Vagina (tissue), 2 donors: ENCODE measurements at regions not wholly inside any gene's neighbourhood (a gene's known extent, or its start where the extent isn't known, plus 50 kb on each side); places are given as distances from the start of the nearest gene placed in this dataset.

ENCODE experiments used
- DNase-seq, 2 donors: peaks; one replicate each; pipeline ENCODE4 v3.0.0-alpha.2; 2017; ENCODE audit errors: extremely low spot score in 2 of 2
- H3K27ac ChIP-seq: fragments of 200-600 bp; sonication (generic); one replicate; pipeline ENCODE4 v1.5.1; 2019
- H3K27me3 ChIP-seq: fragments of 200-600 bp; sonication (generic); one replicate; pipeline ENCODE4 v1.5.1; 2019
- H3K36me3 ChIP-seq, 2 donors: fragments of 200-600 bp; sonication (generic); one replicate each; pipeline ENCODE4 v1.5.1; 2017 to 2019
- H3K4me1 ChIP-seq: fragments of 200-600 bp; sonication (generic); one replicate; pipeline ENCODE4 v1.5.1; 2019
- H3K4me3 ChIP-seq, 2 donors: fragments of 200-600 bp; sonication (generic); 1 replicate in 1 of 2; 2 replicates in 1 of 2; pipeline ENCODE4 v1.5.1; 2016 to 2019
- H3K9me3 ChIP-seq: fragments of 200-600 bp; sonication (generic); one replicate; pipeline ENCODE4 v1.5.1; 2019
- POLR2A ChIP-seq, 2 donors: fragments of 450-650 bp; IDR thresholded peaks; one replicate each; pipeline ENCODE4 v1.6.1; 2017; ENCODE audit warnings: antibody characterized with exemption in 2 of 2, mild to moderate bottlenecking in 2 of 2, moderate library complexity in 2 of 2
- POLR2AphosphoS5 ChIP-seq, 2 donors: sonication (generic); formaldehyde crosslinking; IDR thresholded peaks; one replicate each; pipeline ENCODE4 v1.9.0; 2017; ENCODE audit warnings: antibody characterized with exemption in 2 of 2, mild to moderate bottlenecking in 2 of 2, low read depth in 1 of 2; ENCODE audit not compliant: insufficient read depth in 1 of 2
- intact Hi-C: fragments of 100-400 bp; cut with DNase I; formaldehyde crosslinking; loops from one replicate; pipeline ENCODE4 v1.15.1; 2023
- TF ChIP-seq, protein P1 (sequence below), 3 experiments: fragments of 450-650 bp in 2 of 3; fragments of 200-600 bp in 1 of 3; sonication (generic) in 1 of 3; IDR thresholded peaks; one replicate each; pipeline ENCODE4 v1.5.1; 2017 to 2019; ENCODE audit warnings: antibody characterized with exemption in 3 of 3, mild to moderate bottlenecking in 2 of 3, moderate library complexity in 2 of 3

- Histone ChIP-seq H3K36me3 (no peaks in the 10 kb centered on the region), H3K4me1 (no peaks in the 10 kb centered on the region), H3K9me3 (no peaks in the 10 kb centered on the region), H3K4me3 (no peak overlapping the region), H3K27me3 (no peaks in the 10 kb centered on the region), H3K27ac (no peak overlapping the region)
- TF ChIP-seq POLR2A (IDR thresholded peaks at IDR 0.05) (no peak), POLR2AphosphoS5 (IDR thresholded peaks at IDR 0.05; ENCODE audit: insufficient read depth in 1 of 2, low read depth in 1 of 2) (no peak)
- TF ChIP-seq, protein P1, sequence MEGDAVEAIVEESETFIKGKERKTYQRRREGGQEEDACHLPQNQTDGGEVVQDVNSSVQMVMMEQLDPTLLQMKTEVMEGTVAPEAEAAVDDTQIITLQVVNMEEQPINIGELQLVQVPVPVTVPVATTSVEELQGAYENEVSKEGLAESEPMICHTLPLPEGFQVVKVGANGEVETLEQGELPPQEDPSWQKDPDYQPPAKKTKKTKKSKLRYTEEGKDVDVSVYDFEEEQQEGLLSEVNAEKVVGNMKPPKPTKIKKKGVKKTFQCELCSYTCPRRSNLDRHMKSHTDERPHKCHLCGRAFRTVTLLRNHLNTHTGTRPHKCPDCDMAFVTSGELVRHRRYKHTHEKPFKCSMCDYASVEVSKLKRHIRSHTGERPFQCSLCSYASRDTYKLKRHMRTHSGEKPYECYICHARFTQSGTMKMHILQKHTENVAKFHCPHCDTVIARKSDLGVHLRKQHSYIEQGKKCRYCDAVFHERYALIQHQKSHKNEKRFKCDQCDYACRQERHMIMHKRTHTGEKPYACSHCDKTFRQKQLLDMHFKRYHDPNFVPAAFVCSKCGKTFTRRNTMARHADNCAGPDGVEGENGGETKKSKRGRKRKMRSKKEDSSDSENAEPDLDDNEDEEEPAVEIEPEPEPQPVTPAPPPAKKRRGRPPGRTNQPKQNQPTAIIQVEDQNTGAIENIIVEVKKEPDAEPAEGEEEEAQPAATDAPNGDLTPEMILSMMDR (IDR thresholded peaks at IDR 0.05) = no peak
- intact Hi-C loops = no loop called here
- no peak for DNase-seq
These were observed 297.8 kb upstream of the FAM241A start for GRCh38 chr4:111847296-111848008.

DNA sequence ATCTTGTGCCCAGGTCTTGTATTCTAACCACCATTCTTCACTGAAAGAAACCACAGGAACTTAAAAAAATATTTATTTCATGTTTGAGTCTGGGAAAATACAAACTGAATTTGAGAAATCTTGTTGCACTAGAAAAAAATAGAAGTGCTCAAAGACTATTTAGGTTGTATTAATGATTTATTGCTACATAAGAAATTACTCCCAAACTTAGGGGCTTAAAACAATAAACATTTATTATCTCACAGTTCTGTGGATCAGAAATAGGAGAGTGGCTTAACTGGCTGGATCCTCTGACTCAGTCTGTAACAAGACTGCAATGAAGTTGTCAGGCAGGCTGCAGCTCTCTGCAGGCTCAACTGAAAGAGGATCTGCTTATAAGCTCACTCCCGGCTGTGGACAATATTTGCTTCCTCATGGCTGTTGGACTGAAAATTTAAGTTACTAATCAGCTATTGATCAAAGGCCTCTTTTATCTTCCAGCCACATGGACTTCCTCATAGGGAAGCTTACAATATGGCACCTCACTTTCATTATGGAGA, 295.4 kb upstream of the FAM241A start:
- TF ChIP-seq POLR2AphosphoS5 (IDR thresholded peaks at IDR 0.05; ENCODE audit: insufficient read depth in 1 of 2, low read depth in 1 of 2) (no peak), POLR2A (IDR thresholded peaks at IDR 0.05) (no peak)
- TF ChIP-seq, protein P1 (IDR thresholded peaks at IDR 0.05) = no peak
- H3K27ac ChIP-seq = no peak overlapping the region
- H3K4me3 ChIP-seq = no peak overlapping the region
- no peaks in the 10 kb centered on the region for H3K27me3 ChIP-seq
- H3K36me3 ChIP-seq = no peaks in the 10 kb centered on the region
- intact Hi-C loops = no loop called here
- DNase-seq = no peak
- H3K9me3 ChIP-seq = no peaks in the 10 kb centered on the region
- H3K4me1 ChIP-seq = no peaks in the 10 kb centered on the region

DNA sequence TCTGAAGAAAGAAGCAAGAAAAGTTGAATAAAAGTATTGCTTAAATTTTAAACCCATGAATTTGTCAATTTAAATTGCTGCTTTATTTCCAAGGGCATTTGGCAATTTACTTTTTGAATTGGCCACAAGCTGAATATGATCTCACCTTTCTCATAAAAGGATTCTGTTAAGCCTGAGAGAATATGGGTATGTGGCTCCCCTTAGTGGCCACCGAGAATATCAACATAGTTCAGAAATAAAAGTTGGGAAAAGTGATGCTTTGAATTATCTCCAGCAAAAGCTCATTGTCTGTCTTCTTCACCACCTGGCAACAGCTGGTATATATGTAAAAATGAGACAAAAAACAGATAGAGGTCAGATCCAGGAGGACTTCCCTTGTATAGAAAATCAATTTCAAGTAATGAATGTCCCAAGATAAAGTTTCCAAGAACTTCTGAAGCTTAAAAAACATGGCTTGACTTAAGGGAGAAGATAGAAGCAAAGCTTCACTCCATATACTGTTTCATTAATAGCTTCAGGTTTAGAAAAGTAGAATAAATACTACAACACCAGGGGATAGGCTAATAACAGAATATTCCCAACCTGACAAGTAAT, 290.7 kb upstream of the FAM241A start:
- Histone ChIP-seq H3K4me1 (no peaks in the 10 kb centered on the region), H3K36me3 (no peaks in the 10 kb centered on the region), H3K4me3 (no peak overlapping the region), H3K9me3 (no peaks in the 10 kb centered on the region), H3K27ac (no peak overlapping the region), H3K27me3 (no peaks in the 10 kb centered on the region)
- no peak for DNase-seq
- intact Hi-C loops = no loop called here
- TF ChIP-seq POLR2A (IDR thresholded peaks at IDR 0.05) (no peak), POLR2AphosphoS5 (IDR thresholded peaks at IDR 0.05; ENCODE audit: insufficient read depth in 1 of 2, low read depth in 1 of 2) (no peak)
- TF ChIP-seq, protein P1 (IDR thresholded peaks at IDR 0.05) = peak in 1 of 3 experiments; percentile 33

DNA sequence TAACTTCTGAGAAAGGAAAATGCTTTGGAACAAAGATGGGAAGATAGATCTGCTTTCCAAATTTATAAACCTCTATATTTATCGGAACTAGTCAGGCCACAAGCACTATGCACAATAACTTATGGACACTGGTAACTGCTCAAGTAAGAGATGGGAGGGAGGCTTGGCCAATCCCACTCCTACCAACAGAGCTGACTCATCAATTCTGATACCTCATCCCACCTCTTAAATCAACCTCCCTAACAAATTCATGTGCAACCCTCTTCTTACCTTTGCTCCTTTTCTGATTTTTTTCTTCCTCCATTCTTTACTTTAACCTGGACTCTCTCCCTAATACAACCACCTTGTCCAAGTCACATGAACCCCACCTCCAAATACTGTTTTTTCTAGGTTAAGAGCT, 289.9 kb upstream of the FAM241A start:
- TF ChIP-seq, protein P1 (IDR thresholded peaks at IDR 0.05) = no peak
- TF ChIP-seq POLR2A (IDR thresholded peaks at IDR 0.05) = no peak
- TF ChIP-seq POLR2AphosphoS5 (IDR thresholded peaks at IDR 0.05; ENCODE audit: insufficient read depth in 1 of 2, low read depth in 1 of 2) = no peak
- Histone ChIP-seq H3K4me3 (no peak overlapping the region), H3K36me3 (no peaks in the 10 kb centered on the region), H3K27me3 (no peaks in the 10 kb centered on the region), H3K4me1 (no peaks in the 10 kb centered on the region), H3K27ac (no peak overlapping the region), H3K9me3 (no peaks in the 10 kb centered on the region)
- intact Hi-C loops = no loop called here
- DNase-seq = no peak

DNA sequence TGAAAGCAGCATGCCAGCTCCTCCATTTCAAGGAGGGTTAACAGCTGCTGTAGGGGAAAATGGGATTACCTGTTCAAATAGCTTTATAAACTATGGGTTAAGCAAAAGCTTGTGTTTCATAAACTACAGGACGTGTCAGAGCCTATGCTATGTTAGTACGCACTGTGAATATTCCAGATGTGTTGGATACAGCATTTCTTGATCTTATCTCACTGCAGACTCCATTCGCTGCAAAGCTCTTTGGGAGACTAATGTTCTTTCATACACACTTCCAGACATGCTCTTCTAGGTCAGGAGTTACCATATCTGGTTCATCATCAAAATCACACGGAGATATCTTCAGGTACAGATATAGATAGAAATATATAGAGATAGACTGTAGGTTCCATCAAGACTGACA, 281.2 kb upstream of the FAM241A start:
- TF ChIP-seq, protein P1 (IDR thresholded peaks at IDR 0.05) = no peak
- no peak for TF ChIP-seq POLR2AphosphoS5 (IDR thresholded peaks at IDR 0.05; ENCODE audit: insufficient read depth in 1 of 2, low read depth in 1 of 2)
- no peak for TF ChIP-seq POLR2A (IDR thresholded peaks at IDR 0.05)
- no peaks in the 10 kb centered on the region for H3K9me3 ChIP-seq
- no peaks in the 10 kb centered on the region for H3K36me3 ChIP-seq
- DNase-seq = no peak
- intact Hi-C loops = no loop called here
- no peaks in the 10 kb centered on the region for H3K27me3 ChIP-seq
- no peak overlapping the region for H3K27ac ChIP-seq
- H3K4me1 ChIP-seq = no peaks in the 10 kb centered on the region
- no peak overlapping the region for H3K4me3 ChIP-seq
